ENCODE measurements at regions not wholly inside any gene's neighbourhood (a gene's known extent, or its start where the extent isn't known, plus 50 kb on each side); places are given as distances from the start of the nearest gene placed in this dataset.

DNA sequence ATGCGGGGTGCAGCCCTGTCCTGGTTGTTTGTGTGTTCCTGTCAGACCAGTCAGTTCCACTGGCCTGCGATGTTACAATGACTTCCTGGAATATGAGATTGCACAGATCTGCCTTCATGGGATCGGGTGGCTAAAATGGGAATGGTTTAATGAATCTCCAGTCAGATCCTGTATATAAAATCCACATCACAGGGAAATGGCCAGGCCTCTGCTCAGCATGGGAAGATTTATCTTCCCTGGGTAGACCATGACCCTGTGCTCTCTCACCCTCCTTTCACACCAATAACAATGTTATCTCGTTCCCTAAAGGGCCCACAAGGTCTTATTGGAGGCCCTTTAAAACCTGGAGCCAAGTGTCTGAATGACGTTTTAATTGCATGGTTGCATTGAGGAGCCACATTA is 307.4 kb downstream of the RAB28 start:
- ChIA-PET POLR2A (no interaction called here), CTCF (ENCODE audit: low intra/inter-chr PET ratio, low total read pairs) (no interaction called here)
- H3K9ac ChIP-seq (ENCODE audit: insufficient read depth, low read depth, low read length), result no peak overlapping the region
- no peaks in the 10 kb centered on the region for H3K79me2 ChIP-seq (ENCODE audit: insufficient read depth, low read length)
- intact Hi-C loops (cut with micrococcal nuclease; ENCODE audit: unreplicated experiment) (no loop called here), in situ Hi-C loops (cut with HindIII; ENCODE audit: extremely low pct_ligation_motif_present, low pct_unique_long_range_greater_than_20kb) (no loop called here)
- 72% methylated on average over 5 of the region's 5 CpGs for WGBS (ENCODE audit: low lambda C conversion rate)
- FAIRE-seq, result no peak
- H3K4me2 ChIP-seq (ENCODE audit: low read depth, low read length), result no peak overlapping the region
- no peak overlapping the region for H3K27ac ChIP-seq (ENCODE audit: extremely low read length, insufficient read depth, low read length)
- ATAC-seq, result no peak
- no peak for TF ChIP-seq PREB (CRISPR knock-in tag; IDR thresholded peaks at IDR 0.05)
- TF ChIP-seq, protein P1, sequence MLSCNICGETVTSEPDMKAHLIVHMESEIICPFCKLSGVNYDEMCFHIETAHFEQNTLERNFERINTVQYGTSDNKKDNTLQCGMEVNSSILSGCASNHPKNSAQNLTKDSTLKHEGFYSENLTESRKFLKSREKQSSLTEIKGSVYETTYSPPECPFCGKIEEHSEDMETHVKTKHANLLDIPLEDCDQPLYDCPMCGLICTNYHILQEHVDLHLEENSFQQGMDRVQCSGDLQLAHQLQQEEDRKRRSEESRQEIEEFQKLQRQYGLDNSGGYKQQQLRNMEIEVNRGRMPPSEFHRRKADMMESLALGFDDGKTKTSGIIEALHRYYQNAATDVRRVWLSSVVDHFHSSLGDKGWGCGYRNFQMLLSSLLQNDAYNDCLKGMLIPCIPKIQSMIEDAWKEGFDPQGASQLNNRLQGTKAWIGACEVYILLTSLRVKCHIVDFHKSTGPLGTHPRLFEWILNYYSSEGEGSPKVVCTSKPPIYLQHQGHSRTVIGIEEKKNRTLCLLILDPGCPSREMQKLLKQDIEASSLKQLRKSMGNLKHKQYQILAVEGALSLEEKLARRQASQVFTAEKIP (CRISPR knock-in tag; IDR thresholded peaks at IDR 0.05; ENCODE audit: borderline replicate concordance), result no peak
- no peak for TF ChIP-seq ZNF552 (CRISPR knock-in tag; IDR thresholded peaks at IDR 0.05; ENCODE audit: borderline replicate concordance)
- TF ChIP-seq ZNF670 (CRISPR knock-in tag; IDR thresholded peaks at IDR 0.05; ENCODE audit: borderline replicate concordance), result no peak
- no peak for TF ChIP-seq ZNF644 (CRISPR knock-in tag; IDR thresholded peaks at IDR 0.05; ENCODE audit: low read depth)
- no peak for DNase-seq (ENCODE audit: low spot score)
- BruUV-seq (replicated peaks), result no TSS peak
- H3K9me3 ChIP-seq (ENCODE audit: low read length), result no peaks in the 10 kb centered on the region
- H3K27me3 ChIP-seq (ENCODE audit: control insufficient read depth in 1 of 2, insufficient read depth in 2 of 2, low read length in 2 of 2), result no peaks in the 10 kb centered on the region
- H4K20me1 ChIP-seq (ENCODE audit: insufficient read depth, low read length), result no peaks in the 10 kb centered on the region
- H2AFZ ChIP-seq (ENCODE audit: low read length), result no peak overlapping the region
- no peaks in the 10 kb centered on the region for H3K36me3 ChIP-seq (replicated peaks in 1 of 2; ENCODE audit: control insufficient read depth in 1 of 2, insufficient read depth in 2 of 2, low read length in 2 of 2)
- no peaks in the 10 kb centered on the region for H3K4me1 ChIP-seq (ENCODE audit: insufficient read depth, low read length)
- no peak overlapping the region for H3K4me3 ChIP-seq (replicated peaks in 1 of 3; ENCODE audit: insufficient read depth in 1 of 3, low read depth in 2 of 3, low read length in 3 of 3)

- Histone ChIP-seq H3K4me3 (replicated peaks in 1 of 3; ENCODE audit: insufficient read depth in 1 of 3, low read depth in 2 of 3, low read length in 3 of 3) (no peak overlapping the region), H3K4me1 (ENCODE audit: insufficient read depth, low read length) (no peaks in the 10 kb centered on the region), H3K4me2 (ENCODE audit: low read depth, low read length) (no peak overlapping the region), H3K27me3 (ENCODE audit: control insufficient read depth in 1 of 2, insufficient read depth in 2 of 2, low read length in 2 of 2) (no peaks in the 10 kb centered on the region), H4K20me1 (ENCODE audit: insufficient read depth, low read length) (no peaks in the 10 kb centered on the region), H3K79me2 (ENCODE audit: insufficient read depth, low read length) (no peaks in the 10 kb centered on the region), H3K27ac (ENCODE audit: extremely low read length, insufficient read depth, low read length) (no peak overlapping the region), H3K9ac (ENCODE audit: insufficient read depth, low read depth, low read length) (no peak overlapping the region), H3K36me3 (replicated peaks in 1 of 2; ENCODE audit: control insufficient read depth in 1 of 2, insufficient read depth in 2 of 2, low read length in 2 of 2) (no peaks in the 10 kb centered on the region), H3K9me3 (ENCODE audit: low read length) (no peaks in the 10 kb centered on the region), H2AFZ (ENCODE audit: low read length) (no peak overlapping the region)
- in situ Hi-C loops (cut with HindIII; ENCODE audit: extremely low pct_ligation_motif_present, low pct_unique_long_range_greater_than_20kb) (no loop called here), intact Hi-C loops (cut with micrococcal nuclease; ENCODE audit: unreplicated experiment) (no loop called here)
- ChIA-PET POLR2A (no interaction called here), CTCF (ENCODE audit: low intra/inter-chr PET ratio, low total read pairs) (no interaction called here)
- ATAC-seq, result no peak
- no peak for FAIRE-seq
- no peak for TF ChIP-seq GZF1 (CRISPR knock-in tag; IDR thresholded peaks at IDR 0.05)
- TF ChIP-seq ZNF292 (CRISPR knock-in tag; IDR thresholded peaks at IDR 0.05; ENCODE audit: borderline replicate concordance, low read depth), result no peak
- no peak for TF ChIP-seq ZKSCAN8 (CRISPR knock-in tag; IDR thresholded peaks at IDR 0.05; ENCODE audit: borderline replicate concordance)
- TF ChIP-seq HOXA9 (CRISPR knock-in tag; IDR thresholded peaks at IDR 0.05; ENCODE audit: borderline replicate concordance), result no peak
- TF ChIP-seq PREB (CRISPR knock-in tag; IDR thresholded peaks at IDR 0.05), result no peak
- TF ChIP-seq ZNF710 (CRISPR knock-in tag; IDR thresholded peaks at IDR 0.05; ENCODE audit: borderline replicate concordance), result no peak
- 86% methylated on average over 5 of the region's 5 CpGs for WGBS (ENCODE audit: low lambda C conversion rate)
- BruUV-seq (replicated peaks), result no TSS peak
- no peak for DNase-seq (ENCODE audit: low spot score)
Measured at GRCh38 chr4:13174926-13175325, 309.2 kb downstream of the RAB28 start.

All from HepG2 (cell line).